ENCODE measurements at regions not wholly inside any gene's neighbourhood (a gene's known extent, or its start where the extent isn't known, plus 50 kb on each side); places are given as distances from the start of the nearest gene placed in this dataset.

DNA sequence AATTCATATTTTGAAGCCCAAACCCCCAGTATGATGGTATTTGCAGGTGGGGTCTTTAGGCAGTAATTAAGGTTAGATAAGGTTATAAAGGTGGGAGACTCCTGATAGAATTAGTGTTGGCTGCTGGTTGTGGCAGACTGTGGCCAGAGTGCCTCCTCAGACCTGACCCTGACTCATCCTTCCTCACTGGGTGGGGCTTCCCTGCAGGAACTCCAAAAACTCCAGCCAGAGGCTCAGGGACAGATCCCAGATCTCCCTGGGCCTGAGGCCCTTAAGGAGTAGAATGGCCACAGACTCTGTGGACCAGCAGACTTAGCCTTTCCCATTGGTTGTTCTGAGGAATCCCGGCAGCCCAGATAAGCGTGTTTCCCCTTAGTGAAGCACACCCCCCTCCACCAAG lies 463.0 kb upstream of the CPEB2 start:
- intact Hi-C loops (cut with micrococcal nuclease; ENCODE audit: unreplicated experiment), result no loop called here
- no peaks in the 10 kb centered on the region for H4K20me1 ChIP-seq (ENCODE audit: insufficient read depth)
- ChIA-PET CTCF (no interaction called here), POLR2A (ENCODE audit: unreplicated experiment) (no interaction called here)
- no peaks in the 10 kb centered on the region for H3K36me3 ChIP-seq (ENCODE audit: low read depth)
- DNase-seq, result no peak
- no peak overlapping the region for H3K4me2 ChIP-seq
- no peak overlapping the region for H3K4me3 ChIP-seq
- no peak overlapping the region for H2AFZ ChIP-seq
- no peaks in the 10 kb centered on the region for H3K27me3 ChIP-seq (ENCODE audit: insufficient read depth, low read depth)
- no peaks in the 10 kb centered on the region for H3K4me1 ChIP-seq (replicated peaks; ENCODE audit: insufficient read depth)
- BruUV-seq (replicated peaks), result no TSS peak
- no peak overlapping the region for H3K27ac ChIP-seq
- TF ChIP-seq, protein P1, sequence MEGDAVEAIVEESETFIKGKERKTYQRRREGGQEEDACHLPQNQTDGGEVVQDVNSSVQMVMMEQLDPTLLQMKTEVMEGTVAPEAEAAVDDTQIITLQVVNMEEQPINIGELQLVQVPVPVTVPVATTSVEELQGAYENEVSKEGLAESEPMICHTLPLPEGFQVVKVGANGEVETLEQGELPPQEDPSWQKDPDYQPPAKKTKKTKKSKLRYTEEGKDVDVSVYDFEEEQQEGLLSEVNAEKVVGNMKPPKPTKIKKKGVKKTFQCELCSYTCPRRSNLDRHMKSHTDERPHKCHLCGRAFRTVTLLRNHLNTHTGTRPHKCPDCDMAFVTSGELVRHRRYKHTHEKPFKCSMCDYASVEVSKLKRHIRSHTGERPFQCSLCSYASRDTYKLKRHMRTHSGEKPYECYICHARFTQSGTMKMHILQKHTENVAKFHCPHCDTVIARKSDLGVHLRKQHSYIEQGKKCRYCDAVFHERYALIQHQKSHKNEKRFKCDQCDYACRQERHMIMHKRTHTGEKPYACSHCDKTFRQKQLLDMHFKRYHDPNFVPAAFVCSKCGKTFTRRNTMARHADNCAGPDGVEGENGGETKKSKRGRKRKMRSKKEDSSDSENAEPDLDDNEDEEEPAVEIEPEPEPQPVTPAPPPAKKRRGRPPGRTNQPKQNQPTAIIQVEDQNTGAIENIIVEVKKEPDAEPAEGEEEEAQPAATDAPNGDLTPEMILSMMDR (conservative IDR thresholded peaks at IDR 0.05), result no peak
- no peak for TF ChIP-seq EZH2 (IDR thresholded peaks at IDR 0.05; ENCODE audit: low read depth)
- no peaks in the 10 kb centered on the region for H3K9me2 ChIP-seq (ENCODE audit: insufficient read depth)
- H3F3A ChIP-seq (ENCODE audit: insufficient read depth, low read depth), result no peaks in the 10 kb centered on the region
- no peaks in the 10 kb centered on the region for H3K79me2 ChIP-seq (ENCODE audit: low read depth)
- H3K9me3 ChIP-seq (ENCODE audit: insufficient read depth, low read depth), result no peaks in the 10 kb centered on the region

DNA sequence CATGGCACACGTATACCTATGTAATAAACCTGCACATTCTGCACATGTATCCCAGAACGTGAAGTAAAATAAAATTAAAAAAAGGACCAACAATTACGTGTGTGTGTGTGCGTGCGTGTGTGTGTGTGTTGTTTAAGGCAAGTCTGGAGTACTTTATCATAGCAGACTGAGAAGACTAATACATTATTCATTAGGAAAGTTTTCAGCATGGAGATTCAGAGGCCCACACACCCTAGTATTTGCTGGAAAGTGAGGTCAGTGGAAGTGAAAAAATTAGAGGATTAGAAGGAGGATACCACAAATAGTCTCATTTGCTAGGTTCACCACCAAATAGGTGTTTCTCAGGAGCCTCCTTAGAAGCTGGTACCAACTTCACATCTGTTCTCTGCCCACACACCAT lies 457.1 kb upstream of the CPEB2 start:
- no peaks in the 10 kb centered on the region for H4K20me1 ChIP-seq (ENCODE audit: insufficient read depth)
- H3K36me3 ChIP-seq (ENCODE audit: low read depth), result no peaks in the 10 kb centered on the region
- H3K4me3 ChIP-seq, result no peak overlapping the region
- no peak overlapping the region for H3K27ac ChIP-seq
- H3K79me2 ChIP-seq (ENCODE audit: low read depth), result no peaks in the 10 kb centered on the region
- H3K27me3 ChIP-seq (ENCODE audit: insufficient read depth, low read depth), result no peaks in the 10 kb centered on the region
- POLR2A ChIA-PET (ENCODE audit: unreplicated experiment), result no interaction called here
- no peaks in the 10 kb centered on the region for H3K4me1 ChIP-seq (replicated peaks; ENCODE audit: insufficient read depth)
- intact Hi-C loops (cut with micrococcal nuclease; ENCODE audit: unreplicated experiment), result no loop called here
- BruUV-seq (replicated peaks), result no TSS peak
- no peaks in the 10 kb centered on the region for H3K9me3 ChIP-seq (ENCODE audit: insufficient read depth, low read depth)
- no peaks in the 10 kb centered on the region for H3K9me2 ChIP-seq (ENCODE audit: insufficient read depth)
- H3K4me2 ChIP-seq, result no peak overlapping the region
- H3F3A ChIP-seq (ENCODE audit: insufficient read depth, low read depth), result no peaks in the 10 kb centered on the region
- TF ChIP-seq EZH2 (IDR thresholded peaks at IDR 0.05; ENCODE audit: low read depth), result no peak
- TF ChIP-seq, protein P1 (conservative IDR thresholded peaks at IDR 0.05), result no peak
- DNase-seq, result no peak
- H2AFZ ChIP-seq, result no peak overlapping the region
- CTCF ChIA-PET, result no interaction called here

DNA sequence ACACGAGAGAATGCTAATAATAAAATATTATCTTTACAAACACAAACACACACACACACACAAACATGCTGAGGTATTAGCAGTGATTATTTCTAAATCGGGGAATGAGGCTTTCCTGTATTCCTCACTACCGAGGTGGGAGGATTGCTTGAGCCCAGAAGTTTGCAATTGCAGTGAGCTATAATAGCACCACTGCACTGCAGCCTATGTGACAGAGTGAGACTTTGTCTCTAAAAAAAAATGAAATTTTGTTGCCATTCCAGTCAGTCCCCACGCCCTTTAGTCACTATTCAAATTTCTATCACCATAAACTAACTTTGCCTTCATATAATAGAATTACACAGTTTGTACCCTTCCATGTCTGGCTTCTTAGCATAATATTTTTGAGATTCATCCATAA lies 456.5 kb upstream of the CPEB2 start:
- CTCF ChIA-PET, result no interaction called here
- intact Hi-C loops (cut with micrococcal nuclease; ENCODE audit: unreplicated experiment), result no loop called here
- no peak for DNase-seq

More for the DNA sequence above, 456.5 kb upstream of the CPEB2 start:
- Histone ChIP-seq H3K4me2 (no peak overlapping the region), H3K4me1 (replicated peaks; ENCODE audit: insufficient read depth) (no peaks in the 10 kb centered on the region), H3K9me3 (ENCODE audit: insufficient read depth, low read depth) (no peaks in the 10 kb centered on the region), H3K4me3 (no peak overlapping the region), H3K9me2 (ENCODE audit: insufficient read depth) (no peaks in the 10 kb centered on the region), H3K27ac (no peak overlapping the region), H2AFZ (no peak overlapping the region), H3K36me3 (ENCODE audit: low read depth) (no peaks in the 10 kb centered on the region), H3K27me3 (ENCODE audit: insufficient read depth, low read depth) (no peaks in the 10 kb centered on the region), H3F3A (ENCODE audit: insufficient read depth, low read depth) (no peaks in the 10 kb centered on the region), H4K20me1 (ENCODE audit: insufficient read depth) (no peaks in the 10 kb centered on the region), H3K79me2 (ENCODE audit: low read depth) (no peaks in the 10 kb centered on the region)
- BruUV-seq (replicated peaks), result no TSS peak
- POLR2A ChIA-PET (ENCODE audit: unreplicated experiment), result no interaction called here
- TF ChIP-seq, protein P1 (conservative IDR thresholded peaks at IDR 0.05), result no peak
- TF ChIP-seq EZH2 (IDR thresholded peaks at IDR 0.05; ENCODE audit: low read depth), result no peak
